ENCODE measurements at regions not wholly inside any gene's neighbourhood (a gene's known extent, or its start where the extent isn't known, plus 50 kb on each side); places are given as distances from the start of the nearest gene placed in this dataset.

GRCh38 chr20:2234598-2235191, 61.1 kb upstream of the TGM3 start:
- no peak for TF ChIP-seq CTCF (IDR thresholded peaks at IDR 0.05; ENCODE audit: low read depth, low read length)
- H3K4me3 ChIP-seq (ENCODE audit: low read depth, low read length), result no peak overlapping the region

- TF ChIP-seq CTCF (IDR thresholded peaks at IDR 0.05; ENCODE audit: low read depth, low read length), result no peak
- H3K4me3 ChIP-seq (ENCODE audit: low read depth, low read length), result no peak overlapping the region
These were observed 59.5 kb upstream of the TGM3 start for GRCh38 chr20:2236256-2236655.

- TF ChIP-seq CTCF (IDR thresholded peaks at IDR 0.05; ENCODE audit: low read depth, low read length), result no peak
- H3K4me3 ChIP-seq (ENCODE audit: low read depth, low read length), result no peak overlapping the region
These were observed 58.7 kb upstream of the TGM3 start for GRCh38 chr20:2237059-2237458.

GRCh38 chr20:2238601-2239000, 57.2 kb upstream of the TGM3 start:
- no peak for TF ChIP-seq CTCF (IDR thresholded peaks at IDR 0.05; ENCODE audit: low read depth, low read length)
- H3K4me3 ChIP-seq (ENCODE audit: low read depth, low read length), result no peak overlapping the region

- no peak overlapping the region for H3K4me3 ChIP-seq (ENCODE audit: low read depth, low read length)
- TF ChIP-seq CTCF (IDR thresholded peaks at IDR 0.05; ENCODE audit: low read depth, low read length), result no peak
These were observed 55.0 kb upstream of the TGM3 start for GRCh38 chr20:2240835-2241234.

GRCh38 chr20:2242678-2243077, 53.1 kb upstream of the TGM3 start:
- H3K4me3 ChIP-seq (ENCODE audit: low read depth, low read length), result no peak overlapping the region
- no peak for TF ChIP-seq CTCF (IDR thresholded peaks at IDR 0.05; ENCODE audit: low read depth, low read length)

- TF ChIP-seq CTCF (IDR thresholded peaks at IDR 0.05; ENCODE audit: low read depth, low read length), result no peak
- no peak overlapping the region for H3K4me3 ChIP-seq (ENCODE audit: low read depth, low read length)
These were observed 51.3 kb upstream of the TGM3 start for GRCh38 chr20:2244523-2244922.
